GM12864 (cell line): ENCODE measurements at regions not wholly inside any gene's neighbourhood (a gene's known extent, or its start where the extent isn't known, plus 50 kb on each side); places are given as distances from the start of the nearest gene placed in this dataset.

ENCODE experiments used
- DNase-seq: peaks from one replicate; pipeline ENCODE4 v3.0.0-alpha.2; 2011; ENCODE audit warnings: low read depth
- H3K4me3 ChIP-seq: 2 replicates; pipeline ENCODE4 v1.5.1; 2011; ENCODE audit warnings: mild to moderate bottlenecking, low read depth, low read length, control low read depth
- CTCF ChIP-seq: IDR thresholded peaks from 2 replicates; pipeline ENCODE4 v1.5.1; 2011; ENCODE audit warnings: low read depth, mild to moderate bottlenecking, moderate library complexity, low read length, control low read depth, inconsistent platforms; ENCODE audit errors: missing control alignments

- no peak overlapping the region for H3K4me3 ChIP-seq
- no peak for TF ChIP-seq CTCF
- no peak for DNase-seq
Measured at GRCh38 chr5:8961956-8962355, 583.9 kb downstream of the SEMA5A start.

GRCh38 chr5:8981016-8981415, 564.9 kb downstream of the SEMA5A start:
- no peak for DNase-seq
- TF ChIP-seq CTCF, result no peak
- no peak overlapping the region for H3K4me3 ChIP-seq

GRCh38 chr5:8981496-8981895, 564.4 kb downstream of the SEMA5A start:
- no peak for DNase-seq
- no peak for TF ChIP-seq CTCF
- H3K4me3 ChIP-seq, result no peak overlapping the region

GRCh38 chr5:8984386-8984785, 561.5 kb downstream of the SEMA5A start:
- no peak for DNase-seq
- H3K4me3 ChIP-seq, result no peak overlapping the region
- no peak for TF ChIP-seq CTCF
